Hepatocyte (in vitro differentiated cells): ENCODE measurements at regions not wholly inside any gene's neighbourhood (a gene's known extent, or its start where the extent isn't known, plus 50 kb on each side); places are given as distances from the start of the nearest gene placed in this dataset.

Experiments used
- CTCF ChIP-seq: fragments of 200-600 bp; sonication (generic); IDR thresholded peaks from 2 replicates; pipeline ENCODE4 v1.5.1; 2016; ENCODE audit warnings: antibody characterized with exemption, mild to moderate bottlenecking; ENCODE audit not compliant: poor library complexity
- EZH2 ChIP-seq: fragments of 200-600 bp; sonication (generic); IDR thresholded peaks from 2 replicates; pipeline ENCODE4 v1.6.1; 2016; ENCODE audit warnings: antibody characterized with exemption, mild to moderate bottlenecking, borderline replicate concordance

GRCh38 chr12:46049665-46050064 lies 59.3 kb upstream of the SCAF11 start:
- TF ChIP-seq CTCF (no peak), EZH2 (no peak)
